HG02884 (cell line): ENCODE measurements at regions not wholly inside any gene's neighbourhood (a gene's known extent, or its start where the extent isn't known, plus 50 kb on each side); places are given as distances from the start of the nearest gene placed in this dataset.

Source experiments
- ATAC-seq: cut with Tn5 transposase; IDR thresholded peaks from one replicate; pipeline ENCODE4 v1.9.1; 2021; ENCODE audit warnings: mild to moderate bottlenecking, moderate library complexity; ENCODE audit not compliant: unreplicated experiment

DNA sequence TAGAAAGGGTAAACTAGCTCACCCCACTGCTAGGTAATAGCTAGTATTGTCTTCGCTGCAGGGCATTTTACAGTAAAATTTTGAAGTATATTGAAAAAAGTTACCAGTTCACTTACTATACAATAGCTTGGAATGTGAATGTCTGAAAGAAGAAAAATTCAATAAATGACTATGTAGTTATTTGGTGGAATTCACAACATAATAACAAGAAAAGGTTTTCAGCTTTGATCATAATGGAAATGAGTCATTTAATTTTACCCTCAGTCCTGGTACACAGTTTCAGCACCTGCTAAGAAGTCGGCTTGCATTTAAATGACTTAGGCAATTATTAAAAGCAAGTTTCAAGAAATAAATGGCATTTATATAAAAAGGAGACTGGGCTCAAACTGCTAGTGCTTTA is 90.4 kb downstream of the NUP35 start:
- peak; percentile 75 for ATAC-seq

DNA sequence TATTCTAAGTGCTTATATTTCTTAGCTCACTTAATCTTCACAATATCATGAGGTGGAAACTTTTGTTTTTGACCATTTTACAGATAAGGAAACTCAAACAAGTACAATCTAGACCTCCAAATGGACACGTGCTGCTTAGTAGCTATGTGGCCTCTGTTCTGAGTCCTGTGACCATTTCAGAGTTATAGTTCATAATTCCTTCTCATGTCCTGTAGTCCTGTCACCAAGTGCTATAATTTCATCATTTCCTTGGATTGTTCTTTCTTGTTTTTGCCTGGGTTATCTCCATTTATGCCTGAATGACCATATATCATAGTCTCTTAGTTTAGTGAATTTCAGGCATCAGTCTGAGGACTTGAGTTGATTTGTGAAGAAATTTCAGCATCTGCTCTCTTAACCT is 91.7 kb downstream of the NUP35 start:
- no peak for ATAC-seq

DNA sequence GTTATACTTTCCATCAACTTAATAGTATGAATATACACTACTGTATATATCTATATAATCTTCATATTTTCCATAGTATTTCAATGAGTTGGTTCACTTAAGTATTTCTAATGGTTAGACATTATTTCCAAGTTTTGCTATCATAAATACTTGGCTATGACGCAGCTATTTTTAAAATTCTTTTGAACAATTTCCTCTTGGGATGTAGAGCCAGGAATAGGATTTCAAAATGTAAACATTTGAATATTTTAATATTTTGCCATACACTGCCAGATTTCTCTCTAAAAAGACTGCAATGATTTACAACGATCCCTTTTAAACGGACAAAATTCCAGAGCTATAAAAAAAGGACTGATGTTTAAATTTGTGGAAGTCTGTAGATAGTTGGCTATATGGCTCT is 95.6 kb downstream of the NUP35 start:
- no peak for ATAC-seq

DNA sequence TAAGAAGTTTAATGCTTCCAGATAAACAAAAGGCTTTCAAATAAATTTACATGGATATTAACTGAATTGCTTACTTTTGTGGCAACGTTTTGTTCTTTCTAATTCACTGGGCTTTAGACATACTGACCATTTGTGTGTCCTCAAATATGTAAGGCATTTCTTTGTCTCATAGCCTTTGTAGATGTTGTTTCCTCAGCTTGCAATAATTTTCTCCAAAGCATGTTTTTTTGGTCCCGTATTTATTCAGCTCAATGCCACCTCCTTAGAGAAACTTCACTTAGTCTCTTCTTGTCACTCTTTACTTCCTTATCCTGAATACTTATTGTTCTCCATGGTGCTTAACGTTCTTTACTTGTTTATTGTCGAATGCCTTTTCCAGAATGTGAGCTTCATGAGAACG is 98.5 kb downstream of the NUP35 start:
- no peak for ATAC-seq

DNA sequence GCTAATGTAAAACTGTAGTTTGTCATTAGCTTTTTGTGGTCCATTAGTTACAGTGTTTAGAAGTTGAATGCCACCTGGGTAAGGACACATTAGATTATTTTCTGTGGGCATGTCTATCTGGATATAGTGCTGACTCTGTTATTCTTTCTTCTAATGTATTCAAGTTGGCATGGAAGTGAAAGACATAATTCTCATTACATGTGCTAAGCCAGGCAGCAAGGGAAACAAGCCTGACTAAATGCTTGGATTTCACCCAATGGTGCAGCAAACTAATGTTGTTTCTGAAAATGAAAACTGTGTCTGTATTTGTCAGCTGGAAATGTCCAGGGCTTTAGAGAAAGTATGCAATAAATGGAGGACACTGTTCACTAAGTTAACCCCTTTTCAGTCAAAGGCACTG is 100.7 kb downstream of the NUP35 start:
- no peak for ATAC-seq

DNA sequence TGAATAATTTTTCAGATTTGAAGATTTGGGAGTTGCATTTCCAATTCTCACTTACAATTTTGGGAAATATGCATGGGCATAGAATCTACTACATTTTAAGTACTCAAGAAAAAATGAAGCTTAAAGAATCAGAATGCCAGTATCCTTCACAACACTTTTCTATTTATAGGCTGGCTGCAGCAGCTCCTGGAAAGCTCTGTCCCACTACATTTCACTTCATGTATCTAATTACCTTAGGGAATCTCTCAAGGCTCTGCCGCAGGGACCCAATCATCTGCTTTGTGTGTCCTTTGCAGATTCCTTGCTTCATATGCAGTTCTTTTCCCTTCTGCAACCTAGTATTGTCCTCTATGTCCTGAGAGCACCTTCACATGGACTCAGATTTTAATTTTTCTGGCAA is 102.9 kb downstream of the NUP35 start:
- ATAC-seq: no peak

DNA sequence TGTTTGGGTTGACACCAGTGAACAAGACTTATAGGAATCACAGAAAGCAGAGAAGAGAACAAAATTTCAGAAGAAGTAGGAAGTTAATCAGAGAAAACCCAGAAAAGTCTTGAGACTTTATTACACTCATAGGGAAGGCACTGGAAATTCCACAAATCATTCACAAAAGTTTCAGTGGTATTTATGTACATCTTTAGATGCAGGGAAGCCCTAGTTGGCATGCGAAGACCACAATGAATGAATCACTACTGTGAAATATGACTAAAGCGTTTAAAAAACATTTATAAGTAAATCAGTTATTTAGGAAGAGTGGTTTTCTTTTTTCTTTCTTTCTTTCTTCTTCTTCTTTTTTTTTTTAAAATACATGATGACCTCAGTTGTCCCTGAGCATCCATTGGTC is 105.1 kb downstream of the NUP35 start:
- ATAC-seq: peak; percentile 74

DNA sequence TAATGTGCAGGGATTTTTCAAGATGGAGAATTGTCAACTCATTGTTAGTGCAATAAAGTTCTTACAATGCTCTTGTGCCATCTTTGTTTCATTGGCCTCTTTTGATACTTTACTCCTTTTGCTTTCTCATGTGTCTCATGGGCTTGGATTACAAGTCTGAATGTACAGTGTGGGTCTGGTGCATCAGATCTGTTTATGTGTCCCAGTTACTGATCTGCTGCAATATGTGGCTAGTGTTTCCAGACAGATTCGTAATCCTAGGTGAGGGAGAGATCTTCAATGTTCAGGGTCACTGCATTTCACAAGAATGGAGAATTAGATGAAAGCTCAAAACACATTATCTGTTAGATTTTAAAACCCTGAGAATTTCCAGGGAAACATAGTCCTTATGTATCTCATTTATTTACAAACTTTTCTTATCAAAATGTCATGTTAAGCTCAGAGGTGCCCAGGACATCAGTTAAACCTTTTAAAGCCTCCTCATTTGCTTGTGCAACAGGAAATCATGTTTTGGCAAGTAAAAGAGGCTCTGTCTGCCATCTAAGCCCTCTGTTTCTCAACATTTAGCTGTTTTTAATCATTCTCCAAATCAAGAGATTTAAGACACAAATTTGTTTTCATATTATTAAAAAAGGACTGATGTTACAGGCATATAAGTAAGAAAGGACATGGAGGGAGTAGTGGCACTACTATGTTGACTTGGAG is 108.1 kb downstream of the NUP35 start:
- no peak for ATAC-seq

DNA sequence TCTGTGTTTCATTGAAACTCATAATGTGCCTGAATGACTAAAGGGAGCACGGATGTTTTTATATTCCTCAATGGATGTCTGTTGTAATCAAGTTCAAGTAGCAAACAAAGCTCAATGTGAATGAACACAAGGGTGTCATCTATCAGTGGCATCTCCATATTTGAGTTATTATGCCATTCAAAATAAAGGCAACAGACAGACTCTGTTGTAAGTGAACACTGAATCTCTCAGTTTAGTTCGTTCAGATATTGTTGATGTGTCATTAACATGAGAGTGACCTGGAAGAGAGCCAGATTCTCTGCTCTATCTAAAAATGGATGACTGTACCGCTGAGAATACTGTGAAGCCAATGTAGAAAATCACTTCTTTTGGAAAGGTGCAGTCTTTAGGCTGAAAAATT is 118.7 kb downstream of the NUP35 start:
- no peak for ATAC-seq

DNA sequence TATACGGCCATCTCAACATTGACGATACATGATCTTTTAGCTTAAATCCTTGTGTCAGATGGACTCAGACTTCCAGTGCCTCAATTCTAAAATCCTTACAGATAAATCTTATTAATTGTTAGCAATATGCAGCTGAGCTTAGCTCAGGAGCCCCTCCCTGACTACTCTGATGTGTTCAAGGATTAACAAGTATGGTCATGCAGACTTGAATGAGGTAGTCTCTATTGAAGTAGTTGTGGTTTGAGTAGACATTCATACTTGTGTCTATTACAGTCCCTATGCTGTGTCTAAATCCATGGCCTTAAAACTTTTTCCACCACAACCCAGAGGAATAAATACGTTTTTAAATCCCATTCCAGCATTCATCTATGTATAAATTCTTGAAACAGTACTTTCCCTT is 119.5 kb downstream of the NUP35 start:
- no peak for ATAC-seq

DNA sequence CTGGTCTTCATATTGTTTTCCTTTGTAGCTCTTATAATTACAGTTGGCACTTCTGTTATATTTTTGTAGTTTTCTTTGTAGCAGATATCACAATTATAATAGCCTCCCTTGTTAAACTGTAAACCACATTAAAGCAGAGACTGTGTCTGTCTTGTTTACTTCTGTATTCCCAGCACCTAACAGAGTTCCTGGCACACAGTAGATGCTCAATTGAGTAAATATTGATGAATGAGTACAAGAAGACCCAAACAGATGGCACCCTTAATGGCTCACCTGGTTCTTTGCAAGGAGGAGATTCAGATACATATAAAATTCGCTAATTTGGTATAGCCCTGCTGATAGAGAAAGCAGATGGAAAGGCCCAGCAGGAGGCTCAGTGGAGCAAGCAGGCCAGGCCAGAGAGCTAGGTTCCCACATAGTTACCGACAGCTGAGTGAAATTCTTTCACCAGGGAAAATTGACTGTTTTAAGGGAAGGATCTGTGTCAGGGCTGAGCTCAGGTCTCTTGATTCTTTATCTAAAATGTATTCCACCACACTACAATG is 120.1 kb downstream of the NUP35 start:
- no peak for ATAC-seq

DNA sequence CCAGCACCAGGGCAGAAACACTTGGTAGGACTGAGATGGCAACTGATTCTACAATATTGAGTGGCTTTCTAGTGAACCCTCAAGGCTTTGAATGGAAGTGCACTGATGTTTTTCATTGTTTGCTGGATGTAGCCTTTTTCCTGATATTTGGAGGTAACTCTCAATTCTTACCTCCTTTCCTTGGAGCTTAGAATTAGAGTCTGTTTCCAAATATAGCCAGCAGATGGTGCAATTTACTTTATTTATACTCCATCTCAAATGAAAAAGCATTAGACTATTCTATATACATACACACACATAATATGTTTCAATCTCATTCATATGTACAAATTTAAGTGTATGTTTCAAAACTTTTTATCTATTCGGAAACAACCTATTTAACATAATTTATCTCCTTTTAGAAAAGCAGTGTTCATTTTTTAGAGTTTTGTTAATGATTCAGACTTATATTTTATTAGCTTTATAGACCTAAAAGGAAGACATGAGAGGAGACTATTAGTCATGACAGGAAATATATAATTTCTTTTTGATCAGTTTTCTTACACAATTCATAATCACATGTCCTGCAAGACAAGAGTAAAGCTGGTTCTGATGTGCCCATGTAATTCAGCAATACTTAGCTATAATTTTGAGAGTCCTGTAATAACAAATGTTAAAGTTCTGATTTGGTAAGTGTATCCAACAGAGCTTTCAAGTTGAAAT is 124.8 kb downstream of the NUP35 start:
- ATAC-seq: no peak

DNA sequence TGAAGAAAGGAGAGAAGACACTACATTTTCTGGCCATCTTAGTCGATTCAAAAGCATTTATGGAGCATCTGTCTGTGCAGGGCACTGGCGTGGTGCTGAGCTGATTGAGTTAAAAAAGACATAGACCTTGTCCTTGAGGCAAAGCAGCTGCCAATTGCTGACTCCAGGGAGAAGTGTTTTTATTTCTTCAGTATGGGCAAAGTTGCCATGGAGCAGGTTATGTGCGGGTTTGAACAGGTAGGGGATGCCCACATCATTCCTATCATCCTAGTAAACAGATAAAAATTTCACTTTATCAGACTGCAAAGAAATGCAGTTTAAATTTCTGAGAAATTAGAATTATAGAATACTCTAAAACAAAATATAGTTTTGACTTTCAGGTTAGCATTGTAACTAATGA is 125.8 kb downstream of the NUP35 start:
- no peak for ATAC-seq

DNA sequence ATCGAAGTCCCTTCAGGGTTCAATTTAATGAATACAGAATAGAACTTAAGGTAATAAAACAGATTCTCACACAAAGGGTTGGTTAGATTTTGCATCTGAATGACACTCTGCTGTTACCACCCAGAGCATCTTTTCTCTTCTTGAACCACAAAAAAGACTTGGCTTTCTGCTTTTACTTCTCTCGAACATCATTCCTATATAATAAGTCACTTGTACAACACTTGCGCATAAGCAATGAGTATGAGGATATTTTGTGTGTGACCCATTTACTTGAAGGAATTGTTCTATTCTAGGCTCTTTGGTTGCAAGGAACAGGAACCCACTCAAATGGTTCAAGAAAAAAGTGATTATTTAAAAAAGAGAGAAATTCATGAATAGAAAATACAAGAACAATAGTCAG is 126.2 kb downstream of the NUP35 start:
- no peak for ATAC-seq

DNA sequence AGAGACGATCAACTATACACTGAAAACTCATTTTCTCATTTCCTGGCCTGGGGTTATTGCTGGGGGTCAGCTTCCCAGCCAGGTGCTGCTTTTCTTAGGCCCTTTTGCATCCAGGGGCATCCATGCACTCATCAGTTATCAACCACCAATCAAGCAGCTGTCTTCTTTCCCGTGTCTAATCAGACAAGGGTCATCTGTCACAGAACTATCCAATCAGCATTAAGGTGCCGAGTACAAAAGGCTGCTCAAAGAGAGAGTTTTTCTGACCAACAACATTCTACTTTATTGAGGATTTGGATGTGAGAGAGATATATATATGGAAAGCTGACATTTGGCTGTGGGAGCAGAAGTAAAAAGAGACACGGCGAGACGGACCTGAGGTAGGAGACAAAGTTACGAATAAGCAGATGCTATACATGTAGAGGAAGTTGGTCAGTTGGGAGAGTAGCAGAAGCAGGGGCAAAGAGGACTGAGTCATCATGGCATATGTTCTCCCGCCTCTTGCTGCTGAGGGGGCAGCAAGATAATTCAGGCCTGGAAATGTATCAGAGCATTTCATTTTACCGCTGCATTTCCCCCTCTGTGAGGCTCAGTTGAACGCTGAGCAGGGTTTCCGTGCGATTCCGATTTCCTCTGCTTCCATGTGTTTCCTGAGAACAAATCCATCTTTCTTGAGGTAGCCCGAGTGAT is 129.3 kb downstream of the NUP35 start:
- no peak for ATAC-seq

DNA sequence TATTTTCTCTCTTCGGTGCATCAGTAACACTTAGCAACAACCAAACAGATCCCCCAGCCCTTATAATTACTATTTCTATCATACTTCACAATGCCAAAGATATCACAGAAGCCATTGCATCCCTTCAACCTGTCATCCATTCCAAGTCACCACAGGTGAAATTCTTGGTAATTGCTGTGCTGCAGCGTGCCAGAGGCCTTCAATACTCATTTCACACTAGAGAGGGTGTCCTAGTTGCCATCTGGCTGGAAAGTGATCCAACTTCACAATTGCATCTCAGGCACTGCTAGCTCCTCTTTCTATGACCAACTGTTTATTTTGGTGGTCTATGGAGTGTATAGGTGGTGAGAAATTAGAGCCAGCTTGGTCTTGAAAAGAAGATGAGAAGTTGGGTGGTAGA is 131.2 kb downstream of the NUP35 start:
- no peak for ATAC-seq

DNA sequence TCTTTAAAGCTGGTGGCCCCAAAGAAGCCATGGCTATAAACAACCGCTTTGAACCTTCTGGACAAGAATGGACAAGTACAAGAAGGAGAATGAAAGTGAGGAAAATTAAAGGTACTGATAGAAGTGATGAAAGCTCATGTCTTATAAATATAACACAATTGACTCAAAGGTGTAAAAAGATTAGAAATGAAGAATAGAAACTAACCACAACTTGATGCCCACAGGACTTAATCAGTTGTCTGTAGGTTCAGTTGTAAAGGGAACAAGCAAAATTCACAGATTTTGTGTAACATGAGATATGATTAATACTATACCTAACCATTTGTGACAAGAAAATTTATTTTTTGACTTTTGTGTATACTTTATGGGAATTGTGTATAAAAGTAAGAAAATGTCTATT is 135.7 kb downstream of the NUP35 start:
- ATAC-seq: peak; percentile 57

DNA sequence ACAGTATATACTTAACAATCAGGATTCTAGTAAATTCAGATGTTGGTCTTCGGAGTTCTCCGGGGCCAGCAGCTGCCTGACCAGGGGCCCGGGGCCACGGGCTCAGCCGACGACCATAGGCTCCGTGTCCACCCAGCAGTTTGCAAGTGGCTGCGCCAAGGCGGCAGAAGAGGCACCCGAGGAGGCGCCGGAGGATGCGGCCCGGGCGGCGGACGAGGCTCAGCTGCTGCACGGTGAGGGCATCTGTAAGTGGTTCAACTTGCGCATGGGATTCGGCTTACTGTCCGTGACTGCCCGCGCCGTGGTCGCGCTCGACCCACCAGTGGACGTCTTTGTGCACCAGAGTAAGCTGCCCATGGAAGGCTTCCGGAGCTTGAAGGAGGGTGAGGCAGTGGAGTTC is 136.3 kb downstream of the NUP35 start:
- ATAC-seq: no peak

DNA sequence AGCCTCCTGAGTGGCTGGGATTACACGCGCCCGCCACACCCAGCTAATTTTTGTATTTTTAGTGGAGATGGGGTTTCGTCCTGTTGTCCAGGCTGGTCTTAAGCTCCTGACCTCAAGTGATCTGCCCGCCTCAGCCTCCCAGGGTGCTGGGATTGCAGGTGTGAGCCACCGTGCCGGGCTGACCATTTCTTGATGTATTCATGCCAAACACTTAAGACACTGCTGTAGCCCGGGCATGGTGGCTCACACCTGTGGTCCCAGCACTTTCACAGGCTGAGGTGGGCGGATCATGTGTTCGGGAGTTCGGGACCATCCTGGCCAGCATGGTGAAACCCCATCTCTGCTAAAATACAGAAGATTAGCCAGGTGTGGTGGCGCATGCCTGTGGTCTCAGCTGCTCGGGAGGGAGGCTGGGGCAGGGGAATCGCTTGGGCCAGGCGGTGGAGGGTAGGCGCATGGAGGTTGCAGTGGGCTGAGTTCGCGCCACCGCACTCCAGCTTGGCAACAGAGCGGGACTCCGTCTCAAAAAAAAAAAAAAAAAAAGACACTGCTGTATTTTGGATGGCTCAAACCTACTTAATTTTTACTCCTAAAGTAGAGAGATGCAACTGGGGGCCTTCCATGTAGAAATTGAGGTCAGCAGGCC is 140.8 kb downstream of the NUP35 start:
- ATAC-seq: no peak

DNA sequence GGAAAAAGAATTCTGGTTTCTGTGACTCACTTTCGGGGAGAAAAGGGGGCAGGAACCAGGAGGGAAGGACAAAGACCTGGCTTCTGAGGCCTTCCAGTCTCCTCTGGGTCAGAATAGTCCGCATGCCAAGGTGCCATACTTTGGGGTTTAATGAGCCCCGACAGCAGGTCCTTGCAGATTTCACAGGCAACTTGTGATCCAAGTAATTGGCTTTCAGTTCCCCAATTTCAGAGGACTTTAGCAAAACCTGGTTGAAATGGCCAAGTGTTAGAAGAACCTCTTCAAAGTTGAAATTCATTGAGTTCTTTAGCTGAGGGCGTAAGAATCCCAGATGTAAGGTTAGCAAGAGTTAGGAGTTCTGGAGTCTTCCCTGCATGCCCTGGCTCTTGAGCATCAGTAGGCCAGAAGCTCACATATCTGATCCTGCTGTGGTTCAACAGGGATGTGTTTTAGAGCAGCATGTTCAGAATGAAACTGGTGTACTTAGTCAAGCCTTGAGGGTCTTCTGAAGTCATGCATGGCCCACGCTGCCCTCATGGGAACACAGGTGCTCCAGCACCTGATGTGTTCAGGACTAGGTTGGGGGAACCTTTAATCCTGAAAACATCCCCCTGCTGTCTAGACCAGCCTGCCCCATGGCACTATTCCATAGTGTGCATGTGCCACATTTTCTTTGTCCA is 143.0 kb downstream of the NUP35 start:
- peak; percentile 83 for ATAC-seq

DNA sequence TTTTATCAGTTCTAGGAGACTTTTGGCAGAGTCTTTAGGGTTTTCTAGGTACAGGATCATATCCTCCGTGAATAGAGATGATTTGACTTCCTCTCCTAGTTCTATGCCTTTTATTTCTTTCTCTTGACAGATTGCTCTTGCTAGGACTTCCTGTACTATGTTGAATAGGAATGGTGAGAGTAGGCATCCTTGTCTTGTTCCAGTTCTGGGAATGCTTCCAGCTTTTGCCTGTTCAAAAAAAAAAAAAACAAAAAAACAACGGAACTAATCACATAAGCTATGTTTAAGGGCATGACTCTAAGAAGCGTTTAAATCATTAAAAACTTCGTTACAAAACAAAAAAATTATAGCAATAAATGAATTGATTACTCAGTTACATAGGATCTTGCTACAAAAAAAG is 145.7 kb downstream of the NUP35 start:
- ATAC-seq: no peak
